Astrocyte of the cerebellum (primary cell): ENCODE measurements at regions not wholly inside any gene's neighbourhood (a gene's known extent, or its start where the extent isn't known, plus 50 kb on each side); places are given as distances from the start of the nearest gene placed in this dataset.

ENCODE experiments used
- DNase-seq: peaks from one replicate; pipeline ENCODE4 v3.0.0-alpha.2; 2011; ENCODE audit warnings: low read depth
- H3K4me3 ChIP-seq: 2 replicates; pipeline ENCODE4 v1.5.1; 2011; ENCODE audit warnings: mild to moderate bottlenecking, low read depth, low read length, moderate library complexity
- in situ Hi-C: cut with HindIII; loops from 2 replicates; pipeline ENCODE4 v1.10.0; 2017; ENCODE audit warnings: low sequenced_read_pairs
- TF ChIP-seq, protein P1 (sequence below): IDR thresholded peaks from 2 replicates; pipeline ENCODE4 v1.5.1; 2012; ENCODE audit warnings: low read length, low read depth, moderate library complexity, mild to moderate bottlenecking; ENCODE audit errors: missing control alignments

- no peak for DNase-seq
- H3K4me3 ChIP-seq: no peak overlapping the region
- TF ChIP-seq, protein P1, sequence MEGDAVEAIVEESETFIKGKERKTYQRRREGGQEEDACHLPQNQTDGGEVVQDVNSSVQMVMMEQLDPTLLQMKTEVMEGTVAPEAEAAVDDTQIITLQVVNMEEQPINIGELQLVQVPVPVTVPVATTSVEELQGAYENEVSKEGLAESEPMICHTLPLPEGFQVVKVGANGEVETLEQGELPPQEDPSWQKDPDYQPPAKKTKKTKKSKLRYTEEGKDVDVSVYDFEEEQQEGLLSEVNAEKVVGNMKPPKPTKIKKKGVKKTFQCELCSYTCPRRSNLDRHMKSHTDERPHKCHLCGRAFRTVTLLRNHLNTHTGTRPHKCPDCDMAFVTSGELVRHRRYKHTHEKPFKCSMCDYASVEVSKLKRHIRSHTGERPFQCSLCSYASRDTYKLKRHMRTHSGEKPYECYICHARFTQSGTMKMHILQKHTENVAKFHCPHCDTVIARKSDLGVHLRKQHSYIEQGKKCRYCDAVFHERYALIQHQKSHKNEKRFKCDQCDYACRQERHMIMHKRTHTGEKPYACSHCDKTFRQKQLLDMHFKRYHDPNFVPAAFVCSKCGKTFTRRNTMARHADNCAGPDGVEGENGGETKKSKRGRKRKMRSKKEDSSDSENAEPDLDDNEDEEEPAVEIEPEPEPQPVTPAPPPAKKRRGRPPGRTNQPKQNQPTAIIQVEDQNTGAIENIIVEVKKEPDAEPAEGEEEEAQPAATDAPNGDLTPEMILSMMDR: no peak
- in situ Hi-C loops: no loop called here
Observed at GRCh38 chr3:176415661-176416295, 781.5 kb downstream of the TBL1XR1 start.

GRCh38 chr3:176412771-176413170, 784.5 kb downstream of the TBL1XR1 start:
- TF ChIP-seq, protein P1: no peak
- DNase-seq: no peak
- H3K4me3 ChIP-seq: no peak overlapping the region
- in situ Hi-C loops: no loop called here

GRCh38 chr3:176403531-176403930, 793.8 kb downstream of the TBL1XR1 start:
- in situ Hi-C loops: no loop called here
- TF ChIP-seq, protein P1: no peak
- H3K4me3 ChIP-seq: no peak overlapping the region
- no peak for DNase-seq

GRCh38 chr3:176401211-176401610, 796.1 kb downstream of the TBL1XR1 start:
- in situ Hi-C loops: no loop called here
- TF ChIP-seq, protein P1: no peak
- no peak overlapping the region for H3K4me3 ChIP-seq
- no peak for DNase-seq

DNA sequence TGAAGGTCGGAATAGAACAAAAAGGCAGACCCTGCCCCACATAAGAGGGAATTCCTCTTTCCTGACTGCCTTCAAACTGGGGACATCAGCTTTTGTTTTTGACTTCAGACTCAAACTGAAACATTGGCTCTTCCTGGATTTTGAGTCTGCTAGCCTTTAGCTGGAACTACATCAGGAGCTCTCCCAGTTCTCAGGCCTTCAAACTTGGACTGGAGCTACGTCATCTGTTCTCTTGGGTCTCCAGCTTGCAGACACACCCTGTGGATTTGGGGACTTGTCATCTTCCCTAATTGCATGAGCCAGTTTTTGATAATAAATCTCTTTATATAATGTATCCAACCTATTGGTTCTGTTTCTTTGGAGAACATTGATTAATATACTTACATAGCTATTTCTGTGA, 798.1 kb downstream of the TBL1XR1 start:
- DNase-seq: no peak
- in situ Hi-C loops: no loop called here
- TF ChIP-seq, protein P1: no peak
- H3K4me3 ChIP-seq: no peak overlapping the region

- TF ChIP-seq, protein P1: no peak
- in situ Hi-C loops: no loop called here
- H3K4me3 ChIP-seq: no peak overlapping the region
- no peak for DNase-seq
Observed at GRCh38 chr3:176395240-176395639, 802.0 kb downstream of the TBL1XR1 start.
